ENCODE measurements at regions not wholly inside any gene's neighbourhood (a gene's known extent, or its start where the extent isn't known, plus 50 kb on each side); places are given as distances from the start of the nearest gene placed in this dataset.

- H3K4me3 Mint-ChIP-seq (ENCODE audit: unreplicated experiment), result no peak overlapping the region
- H3K27ac Mint-ChIP-seq (ENCODE audit: low read depth, unreplicated experiment), result no peak overlapping the region
- intact Hi-C loops (cut with micrococcal nuclease), result no loop called here
- no peaks in the 10 kb centered on the region for H3K4me1 Mint-ChIP-seq (ENCODE audit: insufficient read depth, unreplicated experiment)
- no peaks in the 10 kb centered on the region for H3K27me3 Mint-ChIP-seq (ENCODE audit: insufficient read depth, unreplicated experiment)
- no TSS peak for BruUV-seq (replicated peaks)
- no peak for DNase-seq (ENCODE audit: unreplicated experiment)
- no peaks in the 10 kb centered on the region for H3K9me3 Mint-ChIP-seq (ENCODE audit: unreplicated experiment)
- H3K36me3 Mint-ChIP-seq (ENCODE audit: insufficient read depth, unreplicated experiment), result no peaks in the 10 kb centered on the region
- TF ChIP-seq CTCF (IDR thresholded peaks at IDR 0.05; ENCODE audit: unreplicated experiment), result no peak
- ChIA-PET POLR2A (interaction anchor here (0.7 kb wide), 1 partner anchor 361 kb away, joined by 3 read pairs; no protein-coding TSS in a partner anchor), CTCF (interaction anchor here (0.6 to 0.7 kb wide), 2 partner anchors 12 to 939 kb away, joined by 4 to 5 read pairs; no protein-coding TSS in a partner anchor)
Observed at GRCh38 chr12:84276215-84276614, 636.4 kb downstream of the SLC6A15 start.

GRCh38 chr12:84272324-84272723 is 640.3 kb downstream of the SLC6A15 start:
- no peaks in the 10 kb centered on the region for H3K9me3 Mint-ChIP-seq (ENCODE audit: unreplicated experiment)
- H3K27ac Mint-ChIP-seq (ENCODE audit: low read depth, unreplicated experiment), result no peak overlapping the region
- no peak overlapping the region for H3K4me3 Mint-ChIP-seq (ENCODE audit: unreplicated experiment)
- H3K4me1 Mint-ChIP-seq (ENCODE audit: insufficient read depth, unreplicated experiment), result no peaks in the 10 kb centered on the region
- ChIA-PET POLR2A (no interaction called here), CTCF (no interaction called here)
- no peaks in the 10 kb centered on the region for H3K27me3 Mint-ChIP-seq (ENCODE audit: insufficient read depth, unreplicated experiment)
- TF ChIP-seq CTCF (IDR thresholded peaks at IDR 0.05; ENCODE audit: unreplicated experiment), result no peak
- intact Hi-C loops (cut with micrococcal nuclease), result no loop called here
- no peaks in the 10 kb centered on the region for H3K36me3 Mint-ChIP-seq (ENCODE audit: insufficient read depth, unreplicated experiment)
- DNase-seq (ENCODE audit: unreplicated experiment), result no peak
- no TSS peak for BruUV-seq (replicated peaks)

GRCh38 chr12:84270470-84271140 is 642.0 kb downstream of the SLC6A15 start:
- H3K4me3 Mint-ChIP-seq (ENCODE audit: unreplicated experiment), result no peak overlapping the region
- no TSS peak for BruUV-seq (replicated peaks)
- intact Hi-C loops (cut with micrococcal nuclease), result no loop called here
- H3K4me1 Mint-ChIP-seq (ENCODE audit: insufficient read depth, unreplicated experiment), result no peaks in the 10 kb centered on the region
- H3K27ac Mint-ChIP-seq (ENCODE audit: low read depth, unreplicated experiment), result no peak overlapping the region
- ChIA-PET CTCF (interaction anchor here (0.6 kb wide), 1 partner anchor 46 kb away, joined by 3 read pairs; no protein-coding TSS in a partner anchor), POLR2A (no interaction called here)
- H3K36me3 Mint-ChIP-seq (ENCODE audit: insufficient read depth, unreplicated experiment), result no peaks in the 10 kb centered on the region
- peak; percentile 6 for DNase-seq (ENCODE audit: unreplicated experiment)
- TF ChIP-seq CTCF (IDR thresholded peaks at IDR 0.05; ENCODE audit: unreplicated experiment), result no peak
- no peaks in the 10 kb centered on the region for H3K9me3 Mint-ChIP-seq (ENCODE audit: unreplicated experiment)
- H3K27me3 Mint-ChIP-seq (ENCODE audit: insufficient read depth, unreplicated experiment), result no peaks in the 10 kb centered on the region

- H3K4me3 Mint-ChIP-seq (ENCODE audit: unreplicated experiment), result no peak overlapping the region
- intact Hi-C loops (cut with micrococcal nuclease), result no loop called here
- BruUV-seq (replicated peaks), result no TSS peak
- POLR2A ChIA-PET, result no interaction called here
- no peaks in the 10 kb centered on the region for H3K4me1 Mint-ChIP-seq (ENCODE audit: insufficient read depth, unreplicated experiment)
- H3K27me3 Mint-ChIP-seq (ENCODE audit: insufficient read depth, unreplicated experiment), result no peaks in the 10 kb centered on the region
- peaks cover 6% of the 10 kb centered on the region for H3K36me3 Mint-ChIP-seq (ENCODE audit: insufficient read depth, unreplicated experiment)
- no peak for TF ChIP-seq CTCF (IDR thresholded peaks at IDR 0.05; ENCODE audit: unreplicated experiment)
- H3K27ac Mint-ChIP-seq (ENCODE audit: low read depth, unreplicated experiment), result no peak overlapping the region
- peak; percentile 17 for DNase-seq (ENCODE audit: unreplicated experiment)
- no peaks in the 10 kb centered on the region for H3K9me3 Mint-ChIP-seq (ENCODE audit: unreplicated experiment)
- CTCF ChIA-PET, result interaction anchor here (0.6 kb wide), 1 partner anchor 114 kb away, joined by 3 read pairs; no protein-coding TSS in a partner anchor
Observed at GRCh38 chr12:84247931-84248330, 664.7 kb downstream of the SLC6A15 start.

Data from MCF 10A (cell line).